Jurkat, Clone E6-1 (cell line): ENCODE measurements at regions not wholly inside any gene's neighbourhood (a gene's known extent, or its start where the extent isn't known, plus 50 kb on each side); places are given as distances from the start of the nearest gene placed in this dataset.
"Not testable (repeated sequence)": the region's sequence is repeated elsewhere in the genome, so short reads cannot be mapped to it uniquely, and the experiment has no call there.

Experiments
- DNase-seq: peaks from one replicate; pipeline ENCODE4 v3.0.0-alpha.2; 2011; ENCODE audit warnings: low read depth, low spot score
- H3K4me3 ChIP-seq: 2 replicates; pipeline ENCODE4 v1.5.1; 2011; ENCODE audit warnings: mild to moderate bottlenecking, low read length, control low read depth, moderate library complexity

DNA sequence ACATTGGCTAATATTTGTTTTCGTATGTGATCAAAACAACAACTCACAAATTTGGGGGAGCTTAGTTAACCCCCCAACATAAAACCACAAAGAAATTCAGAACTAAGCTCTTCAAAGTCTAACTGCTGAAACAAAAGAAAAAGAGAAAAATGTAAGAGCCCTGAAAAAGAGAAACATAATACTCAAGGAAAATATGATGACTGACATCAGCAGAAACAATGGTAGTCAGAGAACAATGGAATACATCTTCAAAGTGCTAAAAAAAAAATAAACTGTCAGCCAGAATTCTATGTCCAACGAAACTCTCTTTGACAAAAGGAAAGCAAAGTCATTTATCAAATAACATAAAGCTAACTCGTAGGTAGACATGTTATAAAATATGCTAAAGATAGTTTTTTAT lies 566.3 kb upstream of the GRAMD2B start:
- H3K4me3 ChIP-seq: no peak overlapping the region
- no peak for DNase-seq

DNA sequence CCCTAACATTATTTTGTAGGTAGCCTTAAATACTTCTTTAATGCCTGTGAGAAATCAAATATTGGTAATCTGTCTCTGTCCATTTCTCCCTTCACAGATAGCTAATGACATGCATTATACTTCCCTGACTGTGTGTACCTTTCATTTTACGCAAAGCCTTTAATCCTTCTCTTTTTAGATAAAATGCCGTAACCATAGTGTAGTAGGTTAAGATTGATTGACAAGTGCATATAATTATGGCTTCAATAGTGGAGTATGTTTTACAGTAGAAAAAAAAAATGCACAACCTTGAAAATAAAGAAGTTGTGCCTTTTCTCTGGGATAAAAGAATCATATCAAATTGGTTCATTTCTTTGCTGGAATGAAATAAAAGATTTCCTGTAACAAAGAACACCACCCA lies 559.6 kb upstream of the GRAMD2B start:
- no peak overlapping the region for H3K4me3 ChIP-seq
- DNase-seq: no peak

DNA sequence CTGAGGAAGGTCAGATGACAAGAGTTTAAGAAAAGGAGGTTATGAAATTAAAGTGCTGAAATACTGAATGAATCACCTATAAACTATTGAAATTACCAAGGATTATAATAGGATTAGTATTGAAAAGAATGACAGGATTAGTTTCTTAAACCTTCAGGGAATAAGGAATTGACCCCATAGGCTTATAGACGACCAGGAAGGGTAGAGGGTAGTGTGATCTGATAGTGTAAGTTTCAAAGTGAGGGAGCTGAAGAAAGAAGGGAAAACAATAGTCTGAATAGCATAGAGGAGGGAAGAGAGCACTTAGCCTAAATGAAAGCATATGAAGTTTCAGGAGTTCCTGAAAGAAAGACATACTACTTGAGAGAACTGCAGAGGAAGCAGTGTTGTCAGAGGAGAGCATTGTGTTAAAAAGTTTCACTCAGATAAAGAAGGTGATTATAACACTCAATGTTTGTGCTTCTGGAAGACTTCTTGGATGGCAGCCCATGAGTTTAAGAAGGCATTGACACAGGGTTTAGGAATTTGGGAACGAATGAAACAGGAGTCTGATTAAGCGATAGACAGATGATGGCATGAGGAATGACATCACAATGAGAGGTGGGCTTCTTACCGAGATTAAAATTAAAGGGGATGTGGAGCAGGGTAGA lies 557.9 kb upstream of the GRAMD2B start:
- no peak overlapping the region for H3K4me3 ChIP-seq
- DNase-seq: no peak

DNA sequence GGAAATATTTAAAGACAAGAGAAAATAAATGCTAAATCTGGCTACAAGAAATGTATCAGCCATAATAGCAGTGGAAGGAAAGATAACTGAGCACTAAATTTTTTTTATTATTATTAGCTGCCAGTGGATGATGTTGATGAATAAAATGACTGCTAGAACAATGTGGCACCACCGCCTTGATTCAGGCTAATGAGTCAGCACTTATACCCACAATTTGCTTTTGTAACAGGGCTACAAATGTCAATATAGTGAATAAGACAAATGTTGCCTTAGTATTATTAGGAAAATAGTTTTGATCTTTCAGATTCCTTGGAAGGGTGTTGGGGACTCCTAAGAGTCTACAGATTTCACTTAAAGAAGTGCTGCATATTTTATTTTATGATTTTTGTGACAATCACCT lies 555.2 kb upstream of the GRAMD2B start:
- no peak for DNase-seq
- no peak overlapping the region for H3K4me3 ChIP-seq

DNA sequence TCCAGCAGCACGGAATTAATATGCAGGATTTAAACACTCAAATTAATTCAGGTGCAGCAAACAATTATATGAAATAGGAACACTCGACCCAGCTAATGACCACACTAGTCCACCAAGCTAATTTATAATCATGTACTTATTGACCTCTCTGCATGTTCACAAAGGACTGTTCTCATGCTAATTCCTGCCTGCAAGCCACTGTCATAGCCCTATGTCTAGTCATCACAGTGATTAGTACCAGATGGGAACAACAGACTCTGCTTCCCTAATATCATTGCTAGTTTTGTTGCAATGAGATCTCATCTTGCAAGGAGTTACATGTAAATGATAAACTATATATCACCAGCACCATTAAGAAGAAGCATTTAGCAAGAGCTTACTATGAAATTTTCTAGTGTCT lies 553.0 kb upstream of the GRAMD2B start:
- no peak overlapping the region for H3K4me3 ChIP-seq
- no peak for DNase-seq

DNA sequence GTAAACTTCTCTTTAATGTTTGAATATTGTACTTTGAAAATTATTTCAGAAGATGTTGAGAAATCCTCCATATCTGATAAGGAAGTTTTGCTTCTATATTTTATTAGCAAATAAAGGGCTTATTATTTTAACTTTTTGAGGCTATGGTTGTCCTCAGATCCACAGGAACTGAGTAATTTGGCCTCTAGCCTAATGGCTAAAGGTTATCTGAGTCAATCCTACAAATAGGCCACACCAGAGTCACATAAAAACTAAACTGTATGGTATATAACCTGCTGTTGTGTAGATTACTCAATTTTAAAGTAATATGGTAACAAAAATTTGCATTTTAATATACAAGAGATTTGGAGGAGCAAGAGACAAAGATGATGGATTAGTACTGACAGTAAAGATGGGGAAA lies 549.2 kb upstream of the GRAMD2B start:
- no peak for DNase-seq
- H3K4me3 ChIP-seq: no peak overlapping the region

DNA sequence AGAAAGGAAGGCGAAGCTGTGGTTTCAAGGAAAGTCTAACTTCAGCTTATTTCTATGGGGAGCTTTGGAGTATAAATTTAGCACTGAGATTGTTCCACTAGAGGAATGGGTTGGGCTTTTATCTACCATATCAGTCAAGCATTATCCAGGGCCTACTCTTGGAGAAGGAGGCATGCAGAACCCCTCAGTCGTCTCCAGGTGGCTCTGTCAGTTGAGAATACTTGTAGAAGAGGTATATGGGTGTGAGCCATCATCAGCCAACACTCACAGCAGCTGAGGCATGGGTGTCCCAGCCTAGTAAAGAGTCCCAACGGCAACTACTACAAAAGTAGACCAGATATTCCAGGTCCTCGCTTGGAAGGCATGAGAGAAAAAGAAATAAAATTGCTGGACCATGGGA lies 548.5 kb upstream of the GRAMD2B start:
- no peak for DNase-seq
- H3K4me3 ChIP-seq: no peak overlapping the region

DNA sequence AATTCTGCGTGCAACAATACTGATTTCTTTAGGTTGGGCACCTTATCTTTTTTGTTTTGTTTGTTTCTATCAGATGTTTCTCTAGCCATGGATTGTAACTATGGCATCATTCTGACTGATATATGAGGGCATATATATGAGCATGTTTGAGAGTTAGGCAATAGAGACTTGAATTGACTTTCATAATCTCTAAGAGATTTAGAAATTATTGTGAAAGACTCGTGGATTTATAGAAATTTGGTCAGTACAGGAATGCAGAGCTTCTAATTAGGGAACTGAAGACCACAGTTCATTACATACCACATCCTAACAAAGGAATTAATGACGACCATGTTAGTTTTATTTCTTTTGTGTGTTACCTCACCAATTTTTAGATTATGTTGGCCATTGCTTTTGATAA lies 546.0 kb upstream of the GRAMD2B start:
- H3K4me3 ChIP-seq: no peak overlapping the region
- no peak for DNase-seq

DNA sequence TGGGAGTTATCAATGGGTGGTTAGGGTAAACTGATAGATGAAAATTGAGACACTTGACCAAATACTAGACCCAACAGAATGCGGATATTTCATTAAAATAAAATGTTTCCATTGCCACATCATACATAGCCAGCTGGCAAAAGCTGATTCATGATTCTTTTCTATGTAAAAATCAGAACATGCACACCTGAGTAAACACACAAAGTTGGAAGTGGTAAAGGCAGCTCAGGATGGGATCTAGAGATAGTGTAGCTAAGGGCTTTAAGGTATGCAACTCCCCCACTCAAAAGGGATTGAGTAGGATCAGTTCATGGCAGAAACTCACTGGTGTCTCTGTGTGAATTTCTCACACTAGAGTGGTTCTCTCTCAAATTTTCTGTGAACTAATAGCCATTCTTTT lies 541.1 kb upstream of the GRAMD2B start:
- no peak for DNase-seq
- H3K4me3 ChIP-seq: no peak overlapping the region

DNA sequence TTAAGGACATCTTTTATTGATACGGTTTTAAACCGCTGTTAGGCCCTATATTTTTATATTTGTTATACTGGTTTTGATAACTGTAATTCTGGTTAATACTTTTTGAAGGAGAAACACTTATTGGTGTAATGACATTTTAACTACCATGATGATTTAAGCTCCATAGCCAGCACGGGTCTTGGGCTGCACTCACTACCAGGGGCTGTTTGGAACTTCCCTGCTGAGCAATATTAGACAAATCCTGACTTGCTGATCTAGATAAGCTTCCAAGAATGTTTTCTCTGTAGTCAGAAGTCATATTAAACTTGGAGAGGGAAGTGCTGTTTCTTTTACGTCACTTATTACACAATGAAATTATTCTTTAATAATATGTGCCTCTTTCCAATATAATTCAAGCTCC lies 540.0 kb upstream of the GRAMD2B start:
- DNase-seq: no peak
- no peak overlapping the region for H3K4me3 ChIP-seq

DNA sequence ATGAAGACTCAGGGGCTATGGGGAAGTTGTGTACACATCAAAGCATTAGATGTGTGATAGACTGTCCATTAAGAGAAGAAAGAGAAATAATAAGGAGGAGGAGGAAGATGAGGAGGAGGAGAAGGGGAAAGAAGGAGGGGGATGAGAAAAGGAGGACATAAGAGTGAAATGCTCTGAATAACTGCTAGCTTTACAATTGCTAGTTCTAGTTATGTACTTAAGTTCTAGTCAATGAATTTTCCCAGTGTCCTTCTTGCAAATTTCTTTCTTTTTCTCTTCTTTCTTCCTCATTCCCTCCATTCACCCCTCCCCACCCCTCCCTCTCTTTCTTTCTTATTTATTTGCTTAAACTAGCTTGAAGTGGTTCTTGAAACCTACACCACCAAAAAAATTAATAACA lies 534.9 kb upstream of the GRAMD2B start:
- no peak overlapping the region for H3K4me3 ChIP-seq
- DNase-seq: no peak

DNA sequence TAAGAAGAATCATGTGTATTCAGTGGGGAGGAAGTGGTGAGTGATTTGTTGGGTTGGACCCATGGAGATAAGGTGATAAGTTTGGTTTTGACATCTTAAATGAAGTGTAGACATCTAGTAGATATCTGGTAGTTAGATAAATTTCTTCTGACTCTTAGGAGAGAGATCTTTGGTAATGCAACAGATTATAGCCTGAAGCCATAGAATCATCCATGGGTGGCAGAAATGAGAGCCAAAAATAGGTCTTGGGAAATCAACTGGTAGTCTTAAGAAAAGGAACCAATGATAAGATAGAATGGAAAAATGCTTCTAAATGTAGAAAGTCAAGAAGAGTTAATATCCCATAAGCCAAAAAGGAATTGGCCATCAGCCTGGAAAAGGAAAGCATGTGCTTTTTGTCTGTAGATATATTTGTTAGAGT lies 532.7 kb upstream of the GRAMD2B start:
- H3K4me3 ChIP-seq: no peak overlapping the region
- DNase-seq: no peak

DNA sequence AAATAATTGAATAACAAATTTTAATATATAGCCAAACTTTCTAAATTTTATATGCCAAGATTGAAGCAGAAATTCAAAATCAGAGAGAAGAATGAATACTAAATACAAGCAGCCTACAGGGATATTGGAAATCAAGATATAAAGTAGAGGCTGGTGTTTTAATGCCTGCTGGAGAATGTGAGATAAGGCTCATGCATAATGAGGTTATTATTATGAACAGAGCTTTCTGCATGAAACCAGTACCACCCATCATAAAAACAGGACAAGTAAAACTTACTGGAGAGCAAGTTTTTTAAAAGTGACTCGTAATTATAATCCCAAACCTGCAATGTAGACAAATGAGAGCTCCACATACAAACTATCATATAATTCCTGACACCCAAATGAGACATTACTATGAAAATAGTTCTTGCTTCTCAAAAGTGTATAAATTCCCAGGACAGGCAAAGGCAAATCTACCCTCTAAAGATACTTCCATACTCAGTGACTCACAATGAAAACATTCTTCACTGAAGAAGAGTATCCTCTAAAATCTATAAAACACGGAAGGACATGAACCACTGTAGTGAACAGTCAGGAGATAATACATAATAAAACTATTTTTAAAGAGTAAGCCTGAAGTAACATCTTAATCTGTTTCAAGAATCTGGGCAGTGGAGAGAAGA lies 532.0 kb upstream of the GRAMD2B start:
- no peak overlapping the region for H3K4me3 ChIP-seq
- DNase-seq: no peak

DNA sequence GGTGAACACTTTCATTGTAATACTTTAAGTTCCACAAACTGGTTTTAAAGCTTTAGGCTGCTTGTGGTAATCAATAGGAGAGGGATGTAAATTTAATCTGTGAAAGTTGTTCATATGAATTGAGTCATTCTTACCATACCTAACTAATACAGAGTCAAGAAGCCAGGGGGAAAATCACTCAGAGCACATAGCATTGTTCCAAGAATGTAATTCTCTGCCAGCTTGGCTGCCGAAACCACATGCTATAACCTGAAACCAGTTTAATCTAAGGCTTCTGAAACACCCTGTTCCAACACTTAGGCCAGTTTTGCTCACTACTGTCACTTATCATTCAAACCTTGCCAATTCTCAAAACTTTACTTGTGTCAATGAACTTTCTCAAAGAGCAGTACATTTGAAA lies 528.8 kb upstream of the GRAMD2B start:
- H3K4me3 ChIP-seq: no peak overlapping the region
- DNase-seq: no peak

DNA sequence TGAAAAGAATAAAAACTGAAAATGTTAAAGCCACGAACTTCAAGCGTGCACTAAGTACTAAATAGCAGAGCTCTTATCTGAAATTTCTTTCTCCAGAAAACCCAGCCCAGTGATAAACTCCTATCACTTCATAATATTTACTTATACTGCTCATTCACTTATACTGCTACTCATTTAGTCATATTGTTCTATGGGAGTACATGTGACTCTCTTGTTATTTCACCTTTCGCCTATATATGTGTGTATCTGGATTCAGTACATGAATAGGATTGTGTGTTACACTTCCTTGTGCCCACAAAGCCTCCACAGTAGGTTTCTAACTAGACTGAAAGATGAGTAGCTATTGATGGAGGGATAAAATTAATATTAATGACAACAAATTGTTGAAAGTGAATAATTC lies 526.8 kb upstream of the GRAMD2B start:
- no peak for DNase-seq
- H3K4me3 ChIP-seq: no peak overlapping the region

DNA sequence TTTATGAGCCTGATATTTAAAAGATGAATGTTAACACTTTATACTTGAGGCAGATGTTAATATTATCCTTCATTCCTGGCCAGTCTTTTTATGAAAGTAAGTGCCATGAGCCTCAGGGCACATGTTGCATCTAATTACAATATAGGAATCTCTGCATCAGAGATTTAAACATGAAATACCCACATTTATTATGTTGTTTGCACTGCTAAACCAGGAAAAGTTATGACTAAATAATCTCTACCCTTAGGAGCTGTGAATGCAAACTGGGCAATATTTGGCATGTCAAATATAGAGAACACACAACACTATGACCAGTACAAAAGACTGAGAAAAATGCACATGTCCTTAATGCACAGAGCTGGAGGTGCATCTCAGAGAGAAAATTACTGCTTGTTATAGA lies 526.1 kb upstream of the GRAMD2B start:
- no peak for DNase-seq

DNA sequence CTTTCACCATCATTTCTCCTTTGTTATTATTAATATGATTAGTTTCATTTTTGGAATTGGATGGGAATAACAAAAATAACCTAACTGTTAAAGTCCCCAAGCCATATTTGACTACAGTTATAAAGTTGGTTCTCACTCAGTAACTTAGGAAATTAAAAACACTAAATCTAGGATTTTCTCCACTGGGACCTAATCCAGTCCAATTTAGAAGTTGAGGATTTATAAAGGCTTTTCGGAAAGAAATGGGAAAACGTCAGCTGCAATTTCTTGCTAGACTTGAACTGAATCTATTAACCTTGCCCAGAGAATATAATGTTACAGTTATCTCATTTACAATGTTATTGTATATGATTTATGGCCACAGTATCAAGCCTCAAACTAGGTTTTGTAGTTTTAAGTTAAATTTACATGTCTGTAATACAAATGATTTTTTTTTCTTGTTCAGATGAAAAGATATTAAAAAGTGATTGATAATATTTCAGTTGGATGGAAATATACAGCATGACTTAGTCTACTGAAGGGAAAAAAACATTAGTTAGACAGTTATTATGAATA lies 524.3 kb upstream of the GRAMD2B start:
- DNase-seq: no peak
- H3K4me3 ChIP-seq: no peak overlapping the region

More for the DNA sequence above, 526.1 kb upstream of the GRAMD2B start:
- no peak overlapping the region for H3K4me3 ChIP-seq

DNA sequence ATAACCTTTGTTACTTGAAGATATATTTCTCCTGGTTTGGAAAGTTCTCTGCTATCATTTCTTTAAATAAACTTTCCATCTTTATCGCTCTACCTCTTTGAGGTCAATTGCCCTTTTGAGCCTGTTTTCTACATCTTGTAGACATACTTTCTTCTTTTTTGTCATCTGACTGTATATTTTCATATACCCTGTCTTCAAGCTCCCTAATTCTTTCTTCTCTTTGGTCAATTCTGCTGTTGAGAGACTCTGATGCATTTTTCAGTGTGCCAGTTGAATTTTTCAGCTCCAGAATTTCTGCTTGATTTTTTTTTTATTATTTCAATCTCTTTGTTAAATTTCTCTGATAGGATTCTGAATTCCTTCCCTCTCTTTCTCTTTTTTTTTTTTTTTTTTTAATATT lies 511.2 kb upstream of the GRAMD2B start:
- no peak overlapping the region for H3K4me3 ChIP-seq
- no peak for DNase-seq

DNA sequence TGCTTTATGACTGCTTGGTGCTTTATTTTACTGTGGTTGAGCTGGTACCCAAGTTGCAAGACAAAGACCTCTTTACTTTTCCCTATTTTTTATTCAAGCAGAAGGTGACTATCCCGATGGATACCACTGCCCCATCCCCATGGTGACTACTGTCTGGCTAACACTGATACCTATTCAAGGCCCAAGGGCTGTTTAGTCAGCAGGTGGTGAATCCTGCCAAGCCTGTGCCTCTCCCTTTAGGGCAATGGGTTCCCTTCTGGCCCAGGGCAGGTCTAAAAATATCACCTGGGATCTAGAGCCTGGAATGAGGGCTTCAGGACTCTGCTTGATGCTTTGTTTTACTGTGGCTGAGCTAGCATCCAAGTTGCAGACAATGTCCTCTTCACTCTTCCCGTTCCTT lies 510.0 kb upstream of the GRAMD2B start:
- H3K4me3 ChIP-seq: no peak overlapping the region

DNA sequence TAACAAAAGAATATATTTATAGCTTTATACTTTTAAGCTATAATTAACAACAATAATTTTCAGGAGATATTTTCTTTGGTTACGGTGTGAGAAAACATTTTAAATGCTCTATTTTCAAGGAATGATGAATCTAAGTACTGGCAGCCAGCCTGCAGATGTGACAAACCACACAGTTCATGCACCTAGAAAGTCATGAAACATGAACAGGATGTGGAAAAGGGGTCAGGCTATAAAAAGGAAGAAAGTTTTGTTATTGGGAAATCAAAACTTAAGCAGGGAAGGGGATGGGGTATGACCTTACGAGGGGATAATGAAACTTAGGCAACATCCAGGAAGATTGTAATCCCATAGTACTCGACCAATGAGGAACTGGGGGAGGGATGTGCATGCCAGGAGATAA lies 508.7 kb upstream of the GRAMD2B start:
- no peak overlapping the region for H3K4me3 ChIP-seq
- no peak for DNase-seq

More for the DNA sequence above, 510.0 kb upstream of the GRAMD2B start:
- DNase-seq: no peak

DNA sequence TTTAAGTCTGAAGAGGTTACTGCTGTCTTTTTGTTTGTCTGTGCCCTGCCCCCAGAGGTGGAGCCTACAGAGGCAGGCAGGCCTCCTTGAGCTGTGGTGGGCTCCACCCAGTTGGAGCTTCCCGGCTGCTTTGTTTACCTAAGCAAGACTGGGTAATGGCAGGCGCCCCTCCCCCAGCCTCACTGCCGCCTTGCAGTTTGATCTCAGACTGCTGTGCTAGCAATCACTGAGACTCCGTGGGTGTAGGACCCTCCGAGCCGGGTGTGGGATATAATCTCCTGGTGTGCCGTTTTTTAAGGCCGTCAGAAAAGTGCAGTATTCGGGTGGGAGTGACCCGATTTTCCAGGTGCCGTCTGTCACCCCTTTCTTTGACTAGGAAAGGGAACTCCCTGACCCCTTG lies 499.3 kb upstream of the GRAMD2B start:
- H3K4me3 ChIP-seq, DNase-seq: not testable (repeated sequence)
